Stimulated activated CD4-positive, alpha-beta T cell treated with anti-CD3 and anti-CD28 coated beads, Interleukin-15, amount 100 ng/mL, for 48 hours (primary cell): ENCODE measurements at regions not wholly inside any gene's neighbourhood (a gene's known extent, or its start where the extent isn't known, plus 50 kb on each side); places are given as distances from the start of the nearest gene placed in this dataset.
"Not testable (repeated sequence)": the region's sequence is repeated elsewhere in the genome, so short reads cannot be mapped to it uniquely, and the experiment has no call there.

Experiments used
- DNase-seq, 2 donors: peaks; one replicate each; pipeline ENCODE4 v3.0.0-alpha.2; 2020; ENCODE audit warnings: low read depth in 2 of 2

DNA sequence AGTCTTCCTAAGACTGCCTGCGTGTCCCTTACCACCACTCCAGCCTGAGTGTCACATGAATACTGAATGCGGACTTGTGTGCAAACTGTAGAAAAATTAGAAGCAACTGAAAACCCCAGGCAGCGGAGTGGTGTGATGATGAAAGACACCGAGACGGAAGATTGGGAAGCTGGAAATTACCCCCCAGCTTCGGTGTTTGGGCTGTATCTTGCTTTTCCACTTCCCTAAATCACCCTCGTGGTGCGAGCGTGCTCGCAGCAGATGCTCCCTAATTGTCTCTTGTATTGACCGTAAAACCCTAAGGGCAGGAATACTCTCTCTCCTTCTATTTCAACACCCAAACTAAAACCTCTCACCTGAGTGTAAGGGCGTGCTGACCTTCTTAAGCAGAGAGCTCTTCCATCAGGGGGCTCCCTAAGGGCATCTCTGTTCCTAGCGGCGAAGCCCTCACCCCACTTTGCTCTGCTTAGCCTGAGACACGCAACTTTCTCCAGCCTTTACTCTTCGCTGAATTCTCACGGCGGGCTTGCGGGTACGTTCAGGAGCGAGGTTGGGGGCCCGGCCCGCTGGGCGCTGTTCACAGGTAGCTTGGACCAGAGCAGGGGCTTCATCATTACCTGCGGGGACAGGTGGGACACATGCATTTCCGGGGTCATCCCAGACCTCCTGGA lies 62.4 kb downstream of the CRYBB2 start:
- no peak for DNase-seq

DNA sequence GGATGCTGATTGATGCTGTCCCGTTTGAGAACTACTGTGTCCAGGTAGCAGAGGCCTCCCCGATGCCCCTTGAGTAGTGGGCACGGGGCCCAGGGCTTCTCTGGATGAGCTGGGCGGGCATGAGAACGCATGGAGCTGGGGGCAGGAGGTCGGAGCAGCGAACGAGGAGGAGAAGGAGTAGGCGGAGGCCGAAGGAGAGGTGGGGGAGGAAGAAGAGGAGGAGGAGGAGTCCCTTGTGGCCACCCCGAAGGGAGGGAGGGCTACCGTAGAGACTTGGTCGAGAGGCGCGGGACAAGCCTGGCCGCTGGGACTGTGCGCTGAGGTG lies 62.9 kb downstream of the CRYBB2 start:
- no peak for DNase-seq

DNA sequence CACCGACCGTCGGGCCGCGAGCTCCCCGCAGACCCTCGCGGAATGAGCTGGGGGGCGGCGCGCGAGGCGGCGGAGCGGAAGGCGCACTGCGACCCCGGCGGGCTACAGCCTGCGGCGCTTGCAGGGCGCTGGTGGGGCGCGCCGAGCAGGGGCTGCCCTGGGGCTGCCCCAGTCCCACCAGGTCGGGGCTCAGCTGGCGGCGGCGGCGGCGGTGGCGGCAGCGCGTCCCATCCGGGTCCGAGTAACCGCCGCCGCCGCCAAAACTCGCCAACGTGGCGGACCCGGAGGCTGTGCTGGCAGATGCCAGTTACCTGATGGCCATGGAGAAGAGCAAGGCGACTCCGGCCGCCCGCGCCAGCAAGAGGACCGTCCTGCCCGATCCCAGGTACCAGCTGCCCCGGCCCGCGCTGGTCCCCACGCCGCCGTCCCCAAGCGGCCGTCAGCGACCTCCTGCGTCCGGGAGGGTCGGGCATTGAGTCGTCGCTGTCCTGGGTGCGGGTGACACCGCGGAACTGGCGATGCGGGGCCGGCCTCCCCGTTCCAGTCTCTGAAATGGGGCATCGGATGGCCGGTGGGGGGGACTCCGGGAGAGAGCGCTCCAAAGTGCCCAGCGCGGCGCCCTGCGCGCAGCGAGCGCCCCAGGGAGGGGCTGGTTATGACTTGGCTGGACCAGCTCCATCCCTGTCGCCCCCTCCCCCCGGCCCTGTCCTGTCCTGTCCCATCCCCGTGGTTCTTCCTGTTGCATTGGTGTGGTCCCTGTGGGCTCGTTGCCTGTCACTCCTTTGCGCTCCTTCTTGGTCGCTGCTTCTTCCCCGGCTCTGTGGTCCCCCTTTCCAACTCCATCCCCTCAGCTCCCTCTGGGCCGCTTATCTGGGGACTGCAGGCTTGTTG lies 63.5 kb downstream of the CRYBB2 start:
- no peak for DNase-seq

DNA sequence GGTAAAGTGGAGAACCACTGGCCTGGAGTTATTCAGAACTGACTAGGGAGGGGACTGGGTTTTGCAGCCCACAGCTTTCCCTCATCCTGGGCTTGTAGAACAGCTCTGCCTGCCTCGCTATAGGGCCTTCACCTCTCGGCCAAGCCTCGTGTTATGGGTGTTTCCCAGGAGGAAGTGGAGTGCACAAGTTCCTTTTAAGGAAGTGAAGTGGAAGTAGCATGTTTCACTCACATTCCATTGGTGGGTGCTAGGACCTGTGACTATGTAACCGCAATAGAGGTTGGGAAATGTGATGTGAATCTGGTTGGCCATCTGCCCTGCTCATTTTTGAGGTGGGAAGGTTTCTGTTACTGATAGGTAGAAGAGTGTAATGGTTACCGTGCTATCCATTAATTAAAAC lies 69.0 kb downstream of the CRYBB2 start:
- not testable (repeated sequence) for DNase-seq

DNA sequence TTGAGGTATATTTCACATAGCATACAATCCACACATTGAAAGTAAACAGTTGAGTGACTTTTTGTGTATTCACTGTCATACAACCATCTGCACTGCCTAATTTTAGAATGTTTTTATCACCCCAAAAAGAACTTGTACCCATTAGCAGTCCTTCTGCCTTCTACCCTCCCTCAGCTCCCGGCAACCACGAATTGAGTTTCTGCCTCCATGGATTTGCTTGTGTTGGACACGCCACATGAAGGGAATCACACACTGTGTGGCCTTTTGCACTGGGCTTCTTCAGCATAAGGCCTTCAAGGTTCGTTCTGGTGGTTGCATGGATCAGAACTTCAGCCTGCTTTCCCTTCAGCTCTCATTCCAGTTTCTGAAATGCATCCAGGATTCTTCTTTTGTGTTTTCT lies 82.5 kb downstream of the CRYBB2 start:
- DNase-seq, result not testable (repeated sequence)

DNA sequence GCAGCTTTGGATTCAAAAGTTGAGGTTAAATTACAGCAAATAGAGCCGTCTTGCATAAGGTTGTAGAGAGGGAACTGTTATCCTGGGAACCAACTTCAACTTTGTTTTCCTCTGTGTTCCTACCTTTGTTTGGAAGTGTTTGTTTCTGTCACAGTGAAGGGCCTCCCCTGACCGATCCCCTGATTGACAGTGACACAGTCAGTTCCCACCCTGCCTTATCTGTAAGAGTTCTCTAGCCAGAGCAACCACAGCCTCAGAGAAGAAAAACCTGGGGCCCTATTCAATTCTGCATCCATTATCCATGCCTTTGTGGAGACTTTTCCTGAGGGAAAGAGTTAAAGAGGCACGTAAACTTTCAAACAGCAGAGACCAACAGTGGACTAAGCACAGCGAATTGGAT lies 90.1 kb downstream of the CRYBB2 start:
- not testable (repeated sequence) for DNase-seq

DNA sequence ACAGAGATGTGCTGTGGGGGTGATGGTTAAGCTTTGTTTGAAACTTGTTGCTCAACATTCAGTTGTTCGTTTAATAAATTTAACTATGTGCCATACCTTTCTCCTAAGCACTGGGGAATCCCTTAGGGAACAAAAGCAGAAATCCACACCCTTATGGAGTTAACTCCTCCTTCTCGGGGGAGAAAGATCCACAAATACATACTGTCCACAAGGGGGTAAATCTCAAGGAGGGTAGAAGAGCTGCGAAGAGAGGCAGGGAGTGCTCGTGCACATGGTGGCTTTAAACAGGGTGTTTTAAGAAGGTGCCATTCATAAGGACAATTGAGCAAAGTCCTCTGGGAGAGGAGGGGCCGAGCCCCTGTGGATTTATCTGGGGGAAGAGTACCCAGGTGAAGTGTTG lies 92.5 kb downstream of the CRYBB2 start:
- DNase-seq, result not testable (repeated sequence)

DNA sequence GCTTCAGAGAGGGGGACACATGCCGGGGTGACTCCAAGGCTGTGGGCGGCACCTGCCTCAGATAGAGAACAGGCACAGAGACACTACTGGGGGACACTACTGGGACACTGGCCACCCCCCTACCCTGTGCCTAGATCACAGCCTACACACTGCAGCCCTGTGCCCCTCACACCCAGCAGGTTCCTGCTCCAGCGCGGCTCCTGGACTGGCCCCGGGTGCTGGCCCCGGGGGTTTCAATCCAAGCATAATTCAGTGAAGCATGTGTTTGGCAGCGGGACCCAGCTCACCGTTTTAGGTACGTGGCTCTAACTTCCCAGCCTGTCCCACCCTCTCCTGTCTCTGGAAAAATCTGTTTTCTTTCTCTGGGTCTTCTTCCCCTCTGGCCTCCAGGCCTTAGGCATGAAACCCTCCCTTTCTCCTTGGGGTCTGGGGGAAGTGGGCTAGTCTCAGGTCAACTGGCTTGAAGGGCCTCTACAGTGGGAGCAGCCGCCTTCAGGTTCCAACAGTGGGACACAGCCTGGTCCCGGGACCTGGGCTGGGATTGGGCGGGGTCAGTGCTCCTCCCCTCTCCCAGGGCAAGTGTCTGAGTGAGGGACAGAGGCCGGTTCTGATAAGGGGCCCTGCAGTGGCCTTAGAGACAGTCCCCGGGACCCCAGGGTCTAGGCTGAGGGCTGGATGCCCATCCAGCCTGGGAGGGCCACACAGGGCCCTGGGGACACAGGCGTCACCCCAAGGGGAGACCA lies 98.8 kb downstream of the CRYBB2 start:
- no peak for DNase-seq

DNA sequence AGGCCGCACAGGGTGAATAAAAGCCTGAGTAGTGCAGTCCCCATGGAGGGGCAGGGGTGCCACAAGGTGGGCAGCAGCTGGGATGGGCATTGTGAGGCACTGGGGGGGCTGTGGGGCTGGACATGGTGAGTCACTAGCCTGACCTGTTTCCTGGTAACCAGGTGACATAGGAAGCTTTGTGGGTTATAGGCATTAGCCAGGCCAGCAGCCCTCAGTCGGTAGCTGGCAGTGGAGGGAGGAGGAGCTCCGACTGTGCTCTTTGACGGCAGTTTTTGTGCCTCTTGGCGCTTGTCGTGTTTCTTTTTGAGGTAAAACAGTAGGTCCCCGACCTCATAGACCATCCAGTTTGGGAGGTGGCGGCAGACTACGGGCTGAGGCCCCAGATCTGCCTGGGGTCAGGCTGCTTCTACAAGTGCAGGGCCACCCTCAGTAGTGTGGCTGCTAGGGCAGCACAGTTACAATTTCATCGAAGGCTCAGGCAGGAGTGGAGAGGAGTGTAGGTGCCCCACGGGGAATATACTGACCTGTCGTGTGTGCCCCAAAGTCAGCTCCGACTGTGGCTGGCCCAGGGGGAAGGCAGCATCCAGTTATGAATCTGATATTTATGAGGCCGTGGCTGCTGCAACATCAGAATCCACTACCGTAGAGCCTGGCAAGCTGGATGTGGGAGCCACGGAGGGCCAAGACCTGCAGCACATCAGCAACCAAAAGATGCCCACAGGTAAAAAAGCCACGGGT lies 107.7 kb downstream of the CRYBB2 start:
- DNase-seq, result no peak

DNA sequence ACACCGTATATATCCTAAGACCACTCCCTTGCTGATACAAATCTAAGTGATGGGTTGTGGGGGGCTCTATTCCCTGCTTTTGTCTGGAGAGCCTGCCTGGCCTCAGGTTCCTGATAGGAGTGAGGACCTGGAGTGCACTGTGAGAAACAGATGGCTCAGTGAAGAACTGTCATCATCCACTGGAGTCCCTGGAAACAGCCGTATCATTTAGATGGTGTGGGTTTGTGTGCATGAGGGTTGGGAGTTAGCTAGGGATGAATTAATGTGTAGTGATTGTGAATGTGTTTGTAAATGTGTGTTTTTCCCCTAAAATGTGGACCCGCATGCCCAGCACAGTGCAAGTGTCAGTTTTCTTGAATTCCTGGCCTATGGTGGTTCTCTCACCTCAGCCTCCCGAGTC lies 111.6 kb downstream of the CRYBB2 start:
- DNase-seq, result no peak

DNA sequence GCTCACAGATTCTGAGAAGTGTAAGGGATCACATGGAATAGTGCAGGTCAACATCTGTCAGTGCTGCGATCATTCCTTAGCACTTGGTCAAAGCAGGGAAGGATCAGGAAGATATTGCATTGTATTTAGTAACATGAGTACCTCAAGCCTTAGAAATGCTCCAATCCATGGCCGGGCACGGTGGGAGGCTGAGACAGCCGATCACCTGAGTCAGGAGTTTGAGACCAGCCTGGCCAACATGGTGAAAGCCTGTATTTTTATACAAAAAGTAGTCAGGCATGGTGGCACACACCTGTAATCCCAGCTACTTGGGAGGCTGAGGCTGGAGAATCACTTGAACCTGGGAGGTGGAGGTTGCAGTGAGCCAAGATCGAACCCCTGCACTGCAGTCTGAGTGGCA lies 112.5 kb downstream of the CRYBB2 start:
- not testable (repeated sequence) for DNase-seq

DNA sequence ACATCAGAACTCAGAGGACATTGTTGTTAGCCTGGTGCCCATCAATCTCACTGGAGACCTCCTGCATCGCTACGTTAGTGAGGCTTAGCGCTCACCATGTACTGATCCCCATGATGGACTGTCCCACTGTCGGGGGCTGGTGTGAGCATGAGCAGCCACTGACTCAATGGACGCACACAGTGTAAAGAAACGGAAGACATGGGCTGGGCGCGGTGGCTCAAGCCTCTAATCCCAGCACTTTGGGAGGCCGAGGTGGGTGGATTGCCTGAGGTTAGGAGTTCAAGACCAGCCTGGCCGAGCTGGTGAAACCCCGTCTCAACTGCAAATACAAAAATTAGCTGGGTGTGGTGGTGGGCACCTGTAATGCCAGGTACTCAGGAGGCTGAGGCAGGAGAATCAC lies 112.9 kb downstream of the CRYBB2 start:
- DNase-seq, result no peak

DNA sequence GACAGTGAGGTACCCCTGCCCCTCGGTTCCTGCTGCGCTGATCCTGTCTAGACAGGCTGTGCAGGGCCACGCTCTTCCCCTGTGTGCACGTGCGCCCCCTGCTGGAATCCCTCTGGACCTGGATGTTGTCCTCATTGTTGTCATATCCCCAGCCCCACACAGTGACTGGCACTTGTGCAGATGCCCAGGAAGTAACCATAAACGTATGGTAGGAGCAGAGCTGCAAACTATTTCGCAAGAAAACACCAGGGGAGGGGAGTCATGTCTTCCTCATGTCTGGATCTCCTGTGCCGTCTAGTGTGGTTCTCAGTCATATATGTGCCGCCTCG lies 114.7 kb downstream of the CRYBB2 start:
- DNase-seq, result peak; percentile 30 to 53

DNA sequence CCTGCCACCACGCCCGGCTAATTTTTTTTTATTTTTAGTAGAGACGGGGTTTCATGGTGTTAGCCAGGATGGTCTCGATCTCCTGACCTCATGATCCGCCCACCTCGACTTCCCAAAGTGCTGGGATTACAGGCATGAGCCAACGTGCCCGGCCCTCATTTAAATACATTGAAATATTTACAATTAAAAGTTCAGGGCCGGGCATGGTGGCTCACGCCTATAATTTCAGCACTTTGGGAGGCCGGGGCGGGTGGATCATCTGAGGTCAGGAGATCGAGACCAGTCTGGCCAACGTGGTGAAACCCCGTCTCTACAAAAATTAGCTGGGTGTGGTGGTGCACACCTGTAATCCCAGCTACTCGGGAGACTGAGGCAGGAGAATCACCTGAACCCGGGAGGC lies 115.2 kb downstream of the CRYBB2 start:
- not testable (repeated sequence) for DNase-seq

DNA sequence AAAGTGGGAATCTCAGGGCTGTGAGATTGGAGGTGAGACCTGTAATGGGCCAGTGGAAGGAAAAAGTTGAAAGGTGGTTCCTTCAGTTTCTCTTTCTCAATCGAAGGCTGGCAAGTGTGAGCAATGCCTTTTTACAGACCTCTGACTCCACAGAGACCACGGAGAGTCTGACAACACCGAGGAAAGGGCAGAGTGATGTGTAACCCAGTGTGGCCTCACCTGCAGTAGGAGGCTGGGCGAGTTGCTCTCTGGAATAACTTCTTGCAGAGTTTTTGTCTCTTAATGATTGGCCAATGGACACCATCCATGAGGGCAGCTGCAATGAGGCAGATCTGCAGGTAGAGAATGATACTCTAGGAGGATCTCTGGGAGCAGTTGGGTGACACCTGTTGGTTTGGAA lies 115.8 kb downstream of the CRYBB2 start:
- not testable (repeated sequence) for DNase-seq

DNA sequence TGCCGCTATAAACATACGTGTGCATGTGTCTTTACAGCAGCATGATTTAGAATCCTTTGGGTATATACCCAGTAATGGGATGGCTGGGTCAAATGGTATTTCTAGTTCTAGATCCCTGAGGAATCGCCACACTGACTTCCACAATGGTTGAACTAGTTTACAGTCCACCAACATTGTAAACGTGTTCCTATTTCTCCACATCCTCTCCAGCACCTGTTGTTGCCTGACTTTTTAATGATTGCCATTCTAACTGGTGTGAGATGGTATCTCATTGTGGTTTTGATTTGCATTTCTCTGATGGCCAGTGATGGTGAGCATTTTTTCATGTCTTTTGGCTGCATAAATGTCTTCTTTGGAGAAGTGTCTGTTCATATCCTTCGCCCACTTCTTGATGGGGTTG lies 121.1 kb downstream of the CRYBB2 start:
- DNase-seq, result not testable (repeated sequence)

DNA sequence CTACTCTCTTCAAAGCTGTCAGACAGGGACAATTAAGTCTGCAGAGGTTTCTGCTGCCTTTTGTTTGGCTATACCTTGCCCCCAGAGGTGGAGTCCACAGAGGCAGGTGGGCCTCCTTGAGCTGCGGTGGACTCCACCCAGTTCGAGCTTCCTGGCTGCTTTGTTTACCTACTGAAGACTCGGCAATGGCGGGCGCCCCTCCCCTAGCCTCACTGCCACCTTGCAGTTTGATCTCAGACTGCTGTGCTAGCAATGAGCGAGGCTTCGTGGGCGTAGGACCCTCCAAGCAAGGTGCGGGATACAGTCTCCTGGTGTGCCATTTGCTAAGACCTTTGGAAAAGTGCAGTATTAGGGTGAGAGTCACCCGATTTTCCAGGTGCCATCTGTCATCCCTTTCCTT lies 124.9 kb downstream of the CRYBB2 start:
- DNase-seq, result not testable (repeated sequence)

DNA sequence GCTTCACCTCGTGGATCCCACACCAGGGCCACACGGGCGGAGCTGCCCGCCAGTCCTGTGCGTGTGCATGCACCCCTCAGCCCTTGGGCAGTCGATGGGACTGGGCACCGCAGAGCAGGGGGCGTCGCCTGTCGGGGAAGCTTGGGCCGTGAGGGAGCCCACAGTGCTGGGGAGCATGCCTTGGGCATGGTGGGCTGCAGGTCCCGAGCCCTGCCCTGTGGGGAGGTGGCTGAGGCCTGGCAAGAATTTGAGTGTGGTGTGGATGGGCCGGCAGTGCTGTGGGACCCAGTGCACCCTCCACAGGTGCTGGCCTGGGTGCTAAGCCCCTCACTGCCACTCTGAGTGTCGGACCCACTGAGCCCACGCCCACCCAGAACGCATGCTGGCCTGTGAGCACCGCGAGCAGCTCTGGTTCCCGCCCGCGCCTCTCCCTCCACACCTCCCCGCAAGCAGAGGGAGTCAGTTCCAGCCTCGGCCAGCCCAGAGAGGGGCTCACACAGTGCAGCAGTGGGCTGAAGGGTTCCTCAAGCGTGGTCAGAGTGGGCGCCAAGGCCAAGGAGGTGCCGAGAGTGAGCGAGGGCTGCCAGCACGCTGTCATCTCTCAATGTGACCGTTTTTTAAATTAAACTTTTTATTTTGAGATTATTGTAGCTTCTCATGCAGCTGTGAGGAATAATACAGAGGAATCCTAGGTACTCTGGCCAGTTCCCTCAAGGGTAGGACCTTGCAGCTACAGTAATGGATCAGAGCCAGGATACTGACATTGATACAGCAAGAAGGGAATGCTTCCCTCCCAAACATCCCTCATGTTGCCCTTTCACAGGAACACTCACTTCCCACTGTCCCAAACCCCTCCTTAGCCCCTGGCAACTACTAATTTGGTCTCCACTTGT lies 127.7 kb downstream of the CRYBB2 start:
- DNase-seq, result no peak

DNA sequence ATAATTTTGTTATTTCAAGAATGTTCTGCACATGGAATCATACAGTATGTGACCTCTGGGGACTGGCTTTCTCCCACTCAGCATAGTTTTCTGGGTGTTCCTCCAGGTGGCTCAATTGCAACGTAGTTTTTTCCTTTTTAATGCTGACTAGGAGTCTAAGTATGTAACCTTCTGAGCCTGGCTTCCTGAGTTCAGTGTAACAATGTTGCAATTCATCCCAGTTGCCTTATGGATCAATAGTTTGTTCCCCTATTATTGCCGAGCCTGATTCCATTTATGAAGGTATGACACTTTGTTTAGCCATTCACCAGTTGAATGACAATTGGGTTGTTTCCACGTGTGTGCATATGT lies 128.3 kb downstream of the CRYBB2 start:
- no peak for DNase-seq

DNA sequence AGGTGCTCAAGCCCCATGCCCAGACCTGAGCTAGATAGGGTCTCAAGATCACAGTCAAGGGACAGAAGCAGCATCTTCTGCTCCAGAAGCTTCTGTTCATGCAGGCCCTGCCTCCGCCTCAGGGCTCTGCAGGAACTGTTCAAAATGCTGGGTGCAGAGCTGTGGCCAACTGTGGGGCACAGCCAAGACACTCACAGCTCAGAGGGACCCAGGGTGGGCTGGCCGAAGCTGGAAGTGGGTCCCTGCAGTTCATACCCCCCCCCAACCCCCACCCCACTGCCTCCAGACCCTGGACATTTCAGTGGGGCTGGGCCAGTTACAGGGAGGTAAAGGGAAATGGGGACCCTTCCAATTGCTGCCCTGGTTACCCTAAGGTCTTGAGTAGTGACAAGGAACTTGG lies 129.0 kb downstream of the CRYBB2 start:
- no peak for DNase-seq

DNA sequence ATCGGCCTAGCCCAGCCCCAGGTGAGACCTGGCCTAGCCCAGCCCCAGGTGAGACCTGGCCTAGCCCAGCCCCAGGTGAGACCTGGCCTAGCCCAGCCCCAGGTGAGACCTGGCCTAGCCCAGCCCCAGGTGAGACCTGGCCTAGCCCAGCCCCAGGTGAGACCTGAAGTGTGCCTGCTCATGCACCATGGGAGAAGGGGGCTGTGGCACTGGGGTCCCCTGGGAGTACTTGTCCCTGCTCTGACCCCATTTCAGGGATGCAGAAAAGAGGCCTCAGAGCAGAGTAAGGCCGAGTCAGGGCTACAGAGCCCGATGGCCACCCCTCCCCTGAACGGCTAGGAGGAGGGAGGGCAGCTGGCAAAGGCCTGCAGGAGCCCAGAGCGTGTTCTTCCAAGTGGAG lies 129.6 kb downstream of the CRYBB2 start:
- not testable (repeated sequence) for DNase-seq
